ENCODE measurements at regions not wholly inside any gene's neighbourhood (a gene's known extent, or its start where the extent isn't known, plus 50 kb on each side); places are given as distances from the start of the nearest gene placed in this dataset.
"Not testable (repeated sequence)": the region's sequence is repeated elsewhere in the genome, so short reads cannot be mapped to it uniquely, and the experiment has no call there.

DNA sequence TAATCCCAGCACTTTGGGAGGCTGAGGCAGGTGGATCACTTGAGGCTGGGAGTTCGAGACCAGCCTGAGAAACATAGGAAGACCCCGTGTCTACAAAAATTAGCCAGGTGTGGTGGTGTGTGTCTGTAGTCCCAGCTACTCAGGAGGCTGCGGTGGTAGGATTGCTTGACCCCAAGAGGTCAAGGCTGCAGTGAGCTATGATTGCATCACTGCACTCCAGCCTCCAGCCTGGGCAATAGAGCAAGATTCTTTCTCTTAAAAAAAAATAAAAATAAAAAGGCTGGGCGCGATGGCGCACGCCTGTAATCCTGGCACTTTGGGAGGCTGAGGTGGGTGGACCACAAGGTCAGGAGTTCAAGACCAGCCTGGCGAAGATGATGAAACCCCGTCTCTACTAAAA is 119.4 kb downstream of the NPTX2 start:
- H3K4me1 Mint-ChIP-seq, H3K27me3 Mint-ChIP-seq: not testable (repeated sequence)

DNA sequence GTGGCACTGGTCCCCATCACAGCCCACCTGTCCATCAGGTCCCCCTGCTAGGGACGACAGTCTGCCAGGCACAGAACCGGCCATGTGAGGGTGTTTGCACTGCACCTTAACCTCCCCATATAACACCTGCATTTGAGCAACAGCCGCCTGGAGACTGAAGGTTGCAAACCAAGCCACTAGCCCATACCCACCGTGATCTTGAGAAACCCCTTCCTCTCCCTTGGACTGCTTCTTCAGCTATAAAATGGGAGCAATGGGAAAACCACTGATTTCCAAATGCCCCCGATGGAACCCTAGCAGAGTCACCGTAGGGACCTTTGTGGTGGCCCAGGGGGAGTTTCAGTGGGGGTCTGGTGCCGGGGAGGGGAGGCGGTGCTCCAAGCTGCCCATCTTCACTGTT is 120.1 kb downstream of the NPTX2 start:
- ATAC-seq (ENCODE audit: low read depth) (no peak), DNase-seq (ENCODE audit: low spot score in 2 of 2) (no peak)
- H3K4me1 Mint-ChIP-seq, result no peaks in the 10 kb centered on the region
- H3K4me3 Mint-ChIP-seq, result no peak overlapping the region
- no peaks in the 10 kb centered on the region for H3K9me3 Mint-ChIP-seq
- no peaks in the 10 kb centered on the region for H3K36me3 Mint-ChIP-seq
- peaks cover 3% of the 10 kb centered on the region for H3K27me3 Mint-ChIP-seq
- H3K27ac Mint-ChIP-seq, result no peak overlapping the region

More for the DNA sequence above, 119.4 kb downstream of the NPTX2 start:
- not testable (repeated sequence) for DNase-seq (ENCODE audit: low spot score in 2 of 2); ATAC-seq (ENCODE audit: low read depth); H3K9me3 Mint-ChIP-seq; H3K27ac Mint-ChIP-seq; H3K36me3 Mint-ChIP-seq; H3K4me3 Mint-ChIP-seq

DNA sequence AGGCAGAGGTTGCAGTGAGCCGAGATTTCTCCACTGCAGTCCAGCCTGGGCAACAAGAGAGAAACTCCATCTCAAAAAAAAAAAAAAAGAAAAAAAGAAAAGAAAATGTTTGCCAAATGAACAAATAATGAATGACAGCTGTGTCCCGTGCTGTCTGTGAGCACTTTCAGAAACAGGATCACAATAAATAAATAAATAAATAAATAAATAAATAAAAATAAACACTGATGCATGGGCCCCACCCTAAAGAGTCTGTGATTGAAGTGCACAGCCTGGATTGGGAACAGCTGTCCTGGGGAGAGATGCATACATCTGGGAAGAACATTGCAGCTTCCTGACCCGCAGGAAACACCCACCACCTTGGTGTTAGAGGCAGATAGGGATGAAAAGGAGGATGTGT is 123.6 kb downstream of the NPTX2 start:
- Mint-ChIP-seq H3K36me3 (no peaks in the 10 kb centered on the region), H3K27ac (no peak overlapping the region), H3K9me3 (no peaks in the 10 kb centered on the region)

DNA sequence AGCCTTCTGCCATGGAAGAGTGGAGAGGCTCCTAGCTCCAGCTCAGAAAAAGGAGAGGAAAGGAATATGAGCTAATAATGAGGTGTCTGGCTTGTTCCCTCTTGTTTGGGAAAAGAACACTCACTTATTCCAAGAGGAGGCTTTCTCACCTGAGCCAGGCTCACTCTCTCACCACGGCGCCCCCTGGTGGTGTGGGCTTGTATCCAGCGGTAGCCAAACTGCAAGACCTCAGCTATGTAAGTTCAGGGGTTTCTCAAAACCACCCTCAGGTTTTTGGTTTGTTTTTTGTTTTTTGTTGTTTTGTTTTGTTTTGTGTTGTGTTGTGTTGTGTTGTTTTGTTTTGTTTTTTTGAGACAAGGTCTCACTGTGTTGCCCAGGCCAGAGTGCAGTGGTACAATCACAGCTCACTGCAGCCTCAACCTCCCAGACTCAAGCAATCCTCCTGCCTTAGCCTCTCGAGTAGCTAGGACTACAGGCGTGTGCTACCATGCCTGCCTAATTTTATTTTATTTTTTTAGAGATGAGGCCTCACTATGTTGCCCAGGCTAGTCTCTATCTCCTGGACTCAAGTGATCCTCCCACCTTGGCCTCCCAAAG is 124.0 kb downstream of the TMEM130 start:
- H3K27ac Mint-ChIP-seq, result no peak overlapping the region
- H3K36me3 Mint-ChIP-seq, result no peaks in the 10 kb centered on the region
- H3K27me3 Mint-ChIP-seq, result peaks cover 14% of the 10 kb centered on the region
- ATAC-seq (ENCODE audit: low read depth) (no peak), DNase-seq (ENCODE audit: low spot score in 2 of 2) (peak; percentile 60 to 63)
- H3K9me3 Mint-ChIP-seq, result no peaks in the 10 kb centered on the region
- no peak overlapping the region for H3K4me3 Mint-ChIP-seq
- H3K4me1 Mint-ChIP-seq, result no peaks in the 10 kb centered on the region

More for the DNA sequence above, 123.6 kb downstream of the NPTX2 start:
- no peak for ATAC-seq (ENCODE audit: low read depth)
- H3K4me3 Mint-ChIP-seq, result no peak overlapping the region
- DNase-seq (ENCODE audit: low spot score in 2 of 2), result no peak
- H3K4me1 Mint-ChIP-seq, result no peaks in the 10 kb centered on the region
- H3K27me3 Mint-ChIP-seq, result peaks cover 3% of the 10 kb centered on the region

DNA sequence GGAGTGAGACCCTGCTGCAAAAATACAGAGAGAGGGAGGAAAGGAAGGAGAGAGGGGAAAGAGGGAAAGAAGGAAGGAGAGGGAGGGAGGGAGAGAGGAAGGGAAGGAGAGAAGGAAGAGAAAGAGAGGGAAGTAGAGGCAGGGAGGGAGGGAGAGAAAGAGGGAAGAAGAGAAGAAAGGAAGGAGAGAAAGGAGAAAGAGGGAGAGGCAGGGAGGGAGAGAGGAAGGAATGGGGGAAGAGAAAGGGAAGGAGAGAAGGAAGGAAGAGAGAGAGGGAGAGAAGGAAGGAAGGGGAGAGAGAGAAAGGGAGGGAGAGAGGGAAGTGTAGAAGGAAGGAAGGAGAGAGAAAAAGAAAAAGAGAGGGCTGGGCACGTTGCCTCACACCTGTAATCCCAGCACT is 121.7 kb downstream of the TMEM130 start:
- Mint-ChIP-seq H3K36me3 (no peaks in the 10 kb centered on the region), H3K9me3 (no peaks in the 10 kb centered on the region), H3K4me3 (no peak overlapping the region), H3K27ac (no peak overlapping the region), H3K4me1 (no peaks in the 10 kb centered on the region), H3K27me3 (peaks cover 13% of the 10 kb centered on the region)
- ATAC-seq (ENCODE audit: low read depth), result no peak
- no peak for DNase-seq (ENCODE audit: low spot score in 2 of 2)

DNA sequence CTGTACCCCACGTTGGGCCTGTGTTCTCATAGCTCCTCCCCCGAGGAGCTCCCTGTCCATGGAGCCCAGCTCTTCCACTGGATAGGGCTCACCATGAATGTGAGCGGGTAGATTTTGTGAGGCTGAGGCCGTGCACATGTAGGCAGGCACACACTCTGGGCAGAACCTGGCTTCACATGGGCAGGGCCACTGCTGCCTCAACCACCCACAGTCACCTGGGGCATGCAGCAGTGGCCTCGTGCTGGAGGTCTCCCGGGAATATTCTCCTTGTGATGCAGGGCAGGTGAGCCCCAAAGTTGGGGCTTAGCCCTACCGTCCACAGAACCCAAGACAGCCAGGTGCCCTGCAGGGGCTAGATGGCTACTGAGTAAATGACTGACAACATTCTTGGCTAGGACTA is 116.6 kb downstream of the TMEM130 start:
- Mint-ChIP-seq H3K36me3 (no peaks in the 10 kb centered on the region), H3K9me3 (peaks cover 1% of the 10 kb centered on the region), H3K27me3 (peaks cover 12% of the 10 kb centered on the region), H3K4me1 (peaks cover 2% of the 10 kb centered on the region), H3K4me3 (no peak overlapping the region), H3K27ac (no peak overlapping the region)
- no peak for DNase-seq (ENCODE audit: low spot score in 2 of 2)
- ATAC-seq (ENCODE audit: low read depth), result no peak

DNA sequence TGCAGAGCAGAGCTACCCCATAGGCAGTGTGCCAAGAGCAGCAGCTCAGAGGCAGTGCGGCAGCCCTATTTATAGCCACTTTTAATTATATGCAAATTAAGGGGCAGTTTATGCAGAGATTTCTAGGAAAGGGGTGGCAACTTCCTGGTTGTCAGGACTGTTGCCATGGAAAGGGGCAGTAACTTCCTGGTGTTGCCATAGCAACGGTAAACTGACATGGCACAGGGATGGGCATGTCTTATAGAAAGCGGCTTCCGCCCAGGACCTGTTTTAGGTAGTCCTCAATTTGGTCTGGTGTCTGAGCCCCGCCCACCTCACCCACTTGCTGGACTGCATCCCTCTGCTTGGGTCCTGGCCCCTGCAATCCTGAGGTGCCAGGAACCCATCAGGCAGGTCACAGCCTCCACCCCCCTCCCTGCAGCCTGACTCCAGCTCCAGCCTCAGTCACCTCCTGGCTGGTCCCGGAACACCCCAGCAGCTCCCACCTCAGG is 115.8 kb downstream of the TMEM130 start:
- Mint-ChIP-seq H3K27ac (no peak overlapping the region), H3K9me3 (peaks cover 4% of the 10 kb centered on the region), H3K36me3 (no peaks in the 10 kb centered on the region), H3K4me1 (peaks cover 2% of the 10 kb centered on the region), H3K27me3 (peaks cover 8% of the 10 kb centered on the region), H3K4me3 (no peak overlapping the region)
- DNase-seq (ENCODE audit: low spot score in 2 of 2) (no peak), ATAC-seq (ENCODE audit: low read depth) (no peak)

DNA sequence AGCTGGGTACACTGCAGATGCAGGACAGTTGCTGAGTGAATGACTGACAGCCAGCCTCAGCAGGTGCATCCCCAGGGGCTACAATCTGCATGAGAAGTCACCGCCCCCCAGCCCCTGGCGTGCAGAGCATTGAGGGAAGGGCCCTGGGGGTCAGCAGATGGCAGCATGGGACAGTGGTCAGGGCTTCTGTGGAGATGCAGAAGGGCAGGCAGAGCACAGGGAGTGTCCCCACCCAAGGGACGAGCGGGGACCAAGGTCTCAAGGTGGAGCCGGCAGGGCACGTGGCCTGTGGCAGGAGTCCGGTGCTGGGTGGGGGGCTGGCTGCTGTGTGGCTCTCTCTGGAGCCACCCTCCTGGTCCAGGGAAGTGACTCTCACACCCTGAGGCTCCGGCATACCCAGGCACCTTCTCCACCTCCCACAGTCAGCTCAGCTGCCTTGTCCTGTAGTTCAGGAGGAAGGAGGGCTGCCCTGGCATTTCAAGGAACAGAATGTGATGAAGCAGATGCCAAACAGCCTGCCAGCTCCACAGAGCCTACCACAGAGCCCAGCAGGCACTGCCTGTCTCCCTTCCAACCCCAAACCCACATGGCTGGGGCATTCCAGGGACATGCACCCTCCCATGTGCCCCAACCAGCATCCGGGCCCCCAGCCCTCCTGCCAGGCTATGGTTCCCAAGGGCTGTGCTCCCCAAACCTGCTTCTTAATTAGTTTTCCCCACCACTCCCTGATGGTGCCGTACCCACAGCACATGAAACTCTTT is 114.5 kb downstream of the TMEM130 start:
- peaks cover 4% of the 10 kb centered on the region for H3K9me3 Mint-ChIP-seq
- ATAC-seq (ENCODE audit: low read depth), result no peak
- H3K27ac Mint-ChIP-seq, result no peak overlapping the region
- H3K4me3 Mint-ChIP-seq, result no peak overlapping the region
- H3K36me3 Mint-ChIP-seq, result no peaks in the 10 kb centered on the region
- DNase-seq (ENCODE audit: low spot score in 2 of 2), result no peak
- H3K27me3 Mint-ChIP-seq, result peaks cover 6% of the 10 kb centered on the region
- H3K4me1 Mint-ChIP-seq, result peaks cover 2% of the 10 kb centered on the region

DNA sequence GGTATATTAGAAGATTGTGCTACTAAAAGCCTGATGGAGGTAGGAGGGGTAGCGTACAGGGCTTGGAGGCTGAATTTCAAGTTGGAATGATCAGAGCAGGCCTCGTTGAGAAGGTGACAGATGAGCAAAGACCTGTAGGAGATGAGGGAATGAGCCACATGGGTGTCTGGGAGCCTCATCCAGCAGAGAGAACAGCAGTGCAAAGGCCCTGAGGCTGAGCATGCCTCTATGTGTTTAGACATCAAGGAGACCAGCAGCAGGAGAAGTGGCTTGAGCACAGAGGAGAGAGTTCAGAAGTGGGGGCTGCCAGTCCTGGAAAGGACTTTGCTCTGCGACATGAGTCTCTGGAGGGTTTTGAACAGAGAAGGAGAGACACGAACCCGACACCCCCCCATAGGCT is 111.7 kb downstream of the TMEM130 start:
- ATAC-seq (ENCODE audit: low read depth), result no peak
- Mint-ChIP-seq H3K27ac (no peak overlapping the region), H3K9me3 (peaks cover 4% of the 10 kb centered on the region), H3K36me3 (no peaks in the 10 kb centered on the region), H3K4me3 (no peak overlapping the region), H3K27me3 (peaks cover 9% of the 10 kb centered on the region), H3K4me1 (peaks cover 2% of the 10 kb centered on the region)
- DNase-seq (ENCODE audit: low spot score in 2 of 2), result no peak

DNA sequence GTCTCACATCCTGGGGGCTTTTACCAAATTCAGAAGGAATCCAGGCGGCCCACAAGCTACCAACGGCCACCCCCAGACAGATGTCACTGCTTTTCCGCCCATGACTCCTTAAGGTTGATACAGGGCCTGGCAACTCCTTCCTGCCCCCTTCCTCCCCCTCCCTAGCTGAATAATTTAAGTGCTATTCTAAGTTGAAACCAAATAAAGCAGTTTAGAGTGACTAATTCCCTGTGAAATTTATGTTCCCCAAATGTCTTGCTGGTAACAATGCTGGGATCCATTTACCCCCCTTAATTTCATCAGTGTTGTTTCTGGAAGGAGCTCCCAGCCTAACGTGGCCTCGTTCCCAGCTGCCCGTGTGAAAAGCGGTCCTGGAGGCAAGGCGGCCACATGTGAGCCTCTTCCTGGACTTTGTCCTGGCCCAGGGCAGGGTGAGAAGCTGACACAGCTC is 109.6 kb downstream of the TMEM130 start:
- ATAC-seq (ENCODE audit: low read depth), result no peak
- Mint-ChIP-seq H3K27ac (no peak overlapping the region), H3K27me3 (peaks cover 5% of the 10 kb centered on the region), H3K9me3 (peaks cover 4% of the 10 kb centered on the region), H3K4me3 (no peak overlapping the region), H3K4me1 (no peaks in the 10 kb centered on the region), H3K36me3 (no peaks in the 10 kb centered on the region)
- DNase-seq (ENCODE audit: low spot score in 2 of 2), result no peak

DNA sequence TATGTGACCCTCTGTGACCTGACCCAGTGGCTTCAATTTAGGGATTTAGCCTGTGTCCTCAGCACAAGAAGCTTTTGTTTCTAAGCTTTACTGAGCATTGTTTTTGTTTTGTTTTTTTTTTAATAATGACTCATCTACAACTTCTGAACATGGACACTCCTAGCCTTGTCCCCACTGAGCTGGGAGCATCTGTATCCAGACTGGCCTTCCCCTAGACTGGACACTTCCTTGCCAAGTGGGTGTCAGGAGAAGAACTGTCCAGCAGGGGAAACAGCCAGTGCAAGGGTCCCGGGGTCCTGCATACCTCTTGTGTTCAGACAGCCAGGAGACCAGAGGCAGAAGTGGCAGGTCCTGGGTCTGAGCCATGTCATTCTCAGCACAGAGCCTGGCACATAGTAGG is 108.6 kb downstream of the TMEM130 start:
- peaks cover 4% of the 10 kb centered on the region for H3K9me3 Mint-ChIP-seq
- DNase-seq (ENCODE audit: low spot score in 2 of 2) (no peak), ATAC-seq (ENCODE audit: low read depth) (no peak)
- no peak overlapping the region for H3K27ac Mint-ChIP-seq
- H3K4me3 Mint-ChIP-seq, result no peak overlapping the region
- H3K27me3 Mint-ChIP-seq, result peaks cover 5% of the 10 kb centered on the region
- no peaks in the 10 kb centered on the region for H3K4me1 Mint-ChIP-seq
- no peaks in the 10 kb centered on the region for H3K36me3 Mint-ChIP-seq

DNA sequence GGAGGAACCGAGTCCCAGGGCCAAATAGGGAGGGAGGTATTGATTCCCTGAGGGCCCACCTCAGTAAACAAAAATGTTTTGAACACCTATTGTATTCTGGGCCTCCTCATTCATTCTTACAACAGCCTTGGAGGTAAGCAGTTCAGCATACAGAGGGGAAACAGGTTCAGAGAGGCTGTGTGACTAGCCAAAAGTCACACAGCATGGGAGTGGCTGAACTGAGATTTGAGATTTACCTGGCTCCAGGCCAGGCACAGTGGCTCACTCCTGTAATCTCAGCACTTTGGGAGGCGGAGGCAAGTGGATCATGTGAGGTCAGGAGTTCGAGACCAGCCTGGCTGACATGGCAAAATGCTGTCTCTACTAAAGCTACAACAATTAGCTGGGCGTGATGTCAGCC is 107.2 kb downstream of the TMEM130 start:
- H3K36me3 Mint-ChIP-seq, result no peaks in the 10 kb centered on the region
- no peak for ATAC-seq (ENCODE audit: low read depth)
- H3K27me3 Mint-ChIP-seq, result peaks cover 4% of the 10 kb centered on the region
- H3K4me3 Mint-ChIP-seq, result no peak overlapping the region
- peaks cover 4% of the 10 kb centered on the region for H3K9me3 Mint-ChIP-seq
- no peak for DNase-seq (ENCODE audit: low spot score in 2 of 2)
- no peaks in the 10 kb centered on the region for H3K4me1 Mint-ChIP-seq
- no peak overlapping the region for H3K27ac Mint-ChIP-seq

DNA sequence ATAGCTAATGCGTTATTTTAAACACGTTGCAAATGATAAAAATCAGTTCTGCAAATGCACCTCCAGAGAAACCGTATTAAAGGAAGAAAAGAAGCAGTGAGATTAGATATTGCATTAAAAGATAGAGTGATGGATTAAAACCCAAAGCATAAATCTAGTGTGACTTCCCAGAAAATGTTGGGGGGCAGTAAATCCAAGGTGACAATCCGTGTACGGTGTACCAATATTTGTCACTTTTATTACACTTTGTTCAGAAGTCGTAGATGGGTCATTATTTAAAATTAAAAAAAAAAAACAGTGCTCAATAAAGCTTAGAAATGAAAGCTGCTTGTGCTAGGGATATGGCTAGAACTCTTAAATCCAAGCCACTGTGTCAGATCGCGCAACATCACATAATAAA is 106.4 kb downstream of the TMEM130 start:
- Mint-ChIP-seq H3K4me3 (no peak overlapping the region), H3K27me3 (peaks cover 4% of the 10 kb centered on the region), H3K4me1 (no peaks in the 10 kb centered on the region), H3K36me3 (no peaks in the 10 kb centered on the region), H3K27ac (no peak overlapping the region), H3K9me3 (peaks cover 3% of the 10 kb centered on the region)
- ATAC-seq (ENCODE audit: low read depth) (no peak), DNase-seq (ENCODE audit: low spot score in 2 of 2) (no peak)

DNA sequence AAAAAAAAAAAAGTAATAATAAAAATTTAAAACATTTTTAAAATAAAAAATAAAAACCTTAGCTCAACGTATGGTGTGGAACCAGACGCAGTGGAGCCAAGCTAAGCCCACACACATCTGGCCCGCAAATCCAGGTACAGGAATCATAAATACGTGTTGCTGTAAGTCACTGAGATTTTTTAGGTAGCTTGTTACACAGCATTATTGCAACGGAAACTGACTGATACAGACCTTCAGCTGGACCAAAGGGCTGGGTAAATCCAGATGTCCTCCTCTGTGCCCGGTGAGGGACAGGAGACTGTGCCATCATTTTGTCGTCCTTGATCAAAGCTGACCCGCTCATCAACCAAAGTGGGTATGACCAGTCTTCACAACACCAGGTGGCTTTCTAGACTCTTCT is 104.9 kb downstream of the TMEM130 start:
- ATAC-seq (ENCODE audit: low read depth), result no peak
- Mint-ChIP-seq H3K27ac (no peak overlapping the region), H3K36me3 (no peaks in the 10 kb centered on the region)

DNA sequence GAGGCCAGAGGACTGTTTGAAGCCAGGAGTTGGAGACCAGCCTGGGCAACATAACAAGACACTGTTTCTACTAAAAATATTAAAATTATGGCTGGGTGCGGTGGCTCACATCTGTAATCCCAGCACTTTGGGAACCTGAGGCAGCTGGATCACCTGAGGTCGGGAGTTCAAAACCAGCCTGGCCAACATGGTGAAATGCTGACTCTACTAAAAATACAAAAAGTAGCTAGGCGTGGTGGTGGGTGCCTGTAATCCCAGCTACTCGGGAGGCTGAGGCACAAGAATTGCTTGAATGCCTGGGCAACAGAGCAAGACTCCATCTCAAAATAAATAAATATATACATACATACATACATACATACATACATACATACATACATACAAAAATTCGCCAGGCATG is 99.7 kb downstream of the TMEM130 start:
- H3K9me3 Mint-ChIP-seq; H3K36me3 Mint-ChIP-seq; H3K4me3 Mint-ChIP-seq; ATAC-seq (ENCODE audit: low read depth); H3K27ac Mint-ChIP-seq; DNase-seq (ENCODE audit: low spot score in 2 of 2): not testable (repeated sequence)
- Mint-ChIP-seq H3K27me3 (peaks cover 18% of the 10 kb centered on the region), H3K4me1 (peaks cover 13% of the 10 kb centered on the region)

More for the DNA sequence above, 104.9 kb downstream of the TMEM130 start:
- H3K4me1 Mint-ChIP-seq, result no peaks in the 10 kb centered on the region
- DNase-seq (ENCODE audit: low spot score in 2 of 2), result no peak
- H3K9me3 Mint-ChIP-seq, result no peaks in the 10 kb centered on the region
- H3K27me3 Mint-ChIP-seq, result peaks cover 7% of the 10 kb centered on the region
- no peak overlapping the region for H3K4me3 Mint-ChIP-seq

Measured in memory B cell (primary cell).